AG04449 (cell line): ENCODE measurements at regions not wholly inside any gene's neighbourhood (a gene's known extent, or its start where the extent isn't known, plus 50 kb on each side); places are given as distances from the start of the nearest gene placed in this dataset.

Experiments
- CTCF ChIA-PET: fragments of 350-600 bp; formaldehyde crosslinking; extraction: SDS; loops from one replicate; lab custom pipeline; 2021; ENCODE audit warnings: antibody characterized with exemption; lab: Yijun Ruan, JAX
- POLR2A ChIA-PET: fragments of 400-600, 350-600 bp; formaldehyde crosslinking; extraction: SDS; loops from one replicate; lab custom pipeline; 2020; ENCODE audit warnings: antibody characterized with exemption, inconsistent platforms; lab: Yijun Ruan, JAX
- DNase-seq: peaks from one replicate; pipeline ENCODE4 v3.0.0-alpha.2; 2010; ENCODE audit warnings: low read depth, low spot score
- H3K4me3 ChIP-seq: 2 replicates; pipeline ENCODE4 v1.5.1; 2011; ENCODE audit warnings: low read depth, mild to moderate bottlenecking, control low read depth, low read length
- TF ChIP-seq, protein P1 (sequence below): IDR thresholded peaks from one replicate; pipeline ENCODE4 v1.5.1; 2011; ENCODE audit warnings: mild to moderate bottlenecking, moderate library complexity, low read length, control low read depth, inconsistent platforms; ENCODE audit not compliant: insufficient read depth; ENCODE audit errors: missing control alignments

- TF ChIP-seq, protein P1, sequence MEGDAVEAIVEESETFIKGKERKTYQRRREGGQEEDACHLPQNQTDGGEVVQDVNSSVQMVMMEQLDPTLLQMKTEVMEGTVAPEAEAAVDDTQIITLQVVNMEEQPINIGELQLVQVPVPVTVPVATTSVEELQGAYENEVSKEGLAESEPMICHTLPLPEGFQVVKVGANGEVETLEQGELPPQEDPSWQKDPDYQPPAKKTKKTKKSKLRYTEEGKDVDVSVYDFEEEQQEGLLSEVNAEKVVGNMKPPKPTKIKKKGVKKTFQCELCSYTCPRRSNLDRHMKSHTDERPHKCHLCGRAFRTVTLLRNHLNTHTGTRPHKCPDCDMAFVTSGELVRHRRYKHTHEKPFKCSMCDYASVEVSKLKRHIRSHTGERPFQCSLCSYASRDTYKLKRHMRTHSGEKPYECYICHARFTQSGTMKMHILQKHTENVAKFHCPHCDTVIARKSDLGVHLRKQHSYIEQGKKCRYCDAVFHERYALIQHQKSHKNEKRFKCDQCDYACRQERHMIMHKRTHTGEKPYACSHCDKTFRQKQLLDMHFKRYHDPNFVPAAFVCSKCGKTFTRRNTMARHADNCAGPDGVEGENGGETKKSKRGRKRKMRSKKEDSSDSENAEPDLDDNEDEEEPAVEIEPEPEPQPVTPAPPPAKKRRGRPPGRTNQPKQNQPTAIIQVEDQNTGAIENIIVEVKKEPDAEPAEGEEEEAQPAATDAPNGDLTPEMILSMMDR: no peak
- no peak overlapping the region for H3K4me3 ChIP-seq
- DNase-seq: no peak
- ChIA-PET CTCF (interaction anchor here (0.5 to 5.3 kb wide), 6 partner anchors 8 to 264 kb away, joined by 3 to 22 read pairs (median 3); no protein-coding TSS in a partner anchor), POLR2A (no interaction called here)
These were observed 114.1 kb upstream of the GRAMD1B start for GRCh38 chr11:123316003-123316402.

DNA sequence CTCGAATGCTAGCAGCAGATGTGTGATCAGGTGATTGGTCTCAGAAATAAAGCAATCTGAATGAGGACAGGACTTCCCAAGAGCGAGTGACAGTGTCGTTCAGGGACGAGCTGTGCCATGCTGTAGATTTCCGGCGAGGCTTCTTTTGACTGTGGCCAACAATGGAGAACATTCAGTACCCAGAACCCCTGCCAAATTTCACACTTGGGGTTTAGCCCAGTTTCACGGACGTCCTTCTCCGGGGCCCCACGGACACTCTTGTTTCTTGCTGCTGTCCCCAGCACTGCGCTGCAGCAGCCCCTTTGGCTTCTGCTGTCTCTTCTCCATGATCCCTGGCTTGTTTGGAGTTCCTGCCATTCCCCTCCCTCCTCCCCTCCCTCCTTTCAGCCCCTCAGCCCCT is 115.1 kb upstream of the GRAMD1B start:
- no peak overlapping the region for H3K4me3 ChIP-seq
- TF ChIP-seq, protein P1: no peak
- no peak for DNase-seq
- ChIA-PET CTCF (interaction anchor here (5.3 kb wide), 1 partner anchor 14 kb away, joined by 22 read pairs; no protein-coding TSS in a partner anchor), POLR2A (no interaction called here)

DNA sequence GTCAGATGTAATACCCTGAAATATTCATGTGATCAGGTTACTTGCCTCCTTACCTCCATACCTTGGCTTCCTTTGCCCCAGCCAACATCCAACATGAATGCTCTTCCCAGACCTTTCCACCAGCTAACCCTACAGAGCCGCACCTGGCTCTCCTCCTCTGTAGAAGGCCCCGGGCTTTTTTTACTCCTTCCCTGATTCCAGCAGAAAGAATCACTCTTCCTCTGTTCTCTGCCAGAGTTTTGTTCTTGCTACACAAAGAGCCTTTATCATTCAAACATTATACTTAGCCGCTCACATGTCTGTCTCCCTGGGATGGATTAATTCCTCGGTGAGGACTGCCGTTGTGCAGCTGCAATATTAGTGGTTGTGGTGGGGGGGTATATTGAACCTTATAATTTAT is 116.8 kb upstream of the GRAMD1B start:
- no peak overlapping the region for H3K4me3 ChIP-seq
- no peak for DNase-seq
- TF ChIP-seq, protein P1: no peak
- ChIA-PET POLR2A (no interaction called here), CTCF (interaction anchor here (1.0 to 1.1 kb wide), 2 partner anchors 52 to 165 kb away, joined by 3 read pairs; no protein-coding TSS in a partner anchor)

GRCh38 chr11:123308077-123308476 is 113.0 kb upstream of the CLMP start:
- no peak overlapping the region; the same call in 1 of the 2 replicates for H3K4me3 ChIP-seq
- ChIA-PET CTCF (interaction anchor here (0.7 to 4.3 kb wide), 11 partner anchors 8 to 205 kb away, joined by 3 to 16 read pairs (median 5); no protein-coding TSS in a partner anchor), POLR2A (no interaction called here)
- TF ChIP-seq, protein P1: no peak
- DNase-seq: peak; percentile 47

- ChIA-PET CTCF (interaction anchor here (1.0 to 4.3 kb wide), 8 partner anchors 7 to 173 kb away, joined by 3 to 16 read pairs (median 4); no protein-coding TSS in a partner anchor), POLR2A (no interaction called here)
- DNase-seq: no peak
- TF ChIP-seq, protein P1: no peak
- H3K4me3 ChIP-seq: no peak overlapping the region
These were observed 112.2 kb upstream of the CLMP start for GRCh38 chr11:123307276-123307675.

DNA sequence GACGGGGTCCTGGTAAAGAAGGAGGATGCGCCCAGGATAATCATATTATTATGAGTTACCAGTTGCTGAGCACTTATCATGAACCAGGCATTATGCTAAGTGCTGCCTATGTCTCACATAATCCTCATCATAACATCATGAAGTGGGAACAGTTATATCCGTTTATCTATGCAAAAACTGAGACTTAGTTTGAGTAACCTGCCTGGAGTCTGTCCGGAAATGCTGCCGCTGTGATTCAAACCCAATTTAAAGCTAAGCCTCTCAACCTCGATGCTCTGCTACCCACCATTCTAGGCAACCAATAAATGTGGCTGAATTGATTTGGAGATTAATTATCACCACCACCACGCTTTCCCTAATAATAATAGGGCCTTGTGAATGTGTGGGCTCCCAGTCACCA is 111.5 kb upstream of the CLMP start:
- no peak overlapping the region for H3K4me3 ChIP-seq
- DNase-seq: no peak
- ChIA-PET CTCF (interaction anchor here (1.3 to 4.3 kb wide), 4 partner anchors 11 to 172 kb away, joined by 4 to 16 read pairs (median 13); no protein-coding TSS in a partner anchor), POLR2A (no interaction called here)
- TF ChIP-seq, protein P1: no peak
